ENCODE measurements at regions not wholly inside any gene's neighbourhood (a gene's known extent, or its start where the extent isn't known, plus 50 kb on each side); places are given as distances from the start of the nearest gene placed in this dataset.

- Mint-ChIP-seq H3K9me3 (no peaks in the 10 kb centered on the region), H3K27me3 (ENCODE audit: low read depth) (no peaks in the 10 kb centered on the region), H3K4me3 (no peak overlapping the region), H3K4me1 (peaks cover 8% of the 10 kb centered on the region), H3K36me3 (peaks cover 8% of the 10 kb centered on the region; the same call in 1 of the 2 replicates), H3K27ac (no peak overlapping the region)
- no peak for ATAC-seq
- TF ChIP-seq USF1 (CRISPR knock-in tag; IDR thresholded peaks at IDR 0.05) (no peak), CREM (CRISPR knock-in tag; IDR thresholded peaks at IDR 0.05) (no peak), JUN (CRISPR knock-in tag; IDR thresholded peaks at IDR 0.05) (no peak), MYBL2 (CRISPR knock-in tag; IDR thresholded peaks at IDR 0.05) (no peak), NFYB (CRISPR knock-in tag; conservative IDR thresholded peaks at IDR 0.05; ENCODE audit: low read depth) (no peak), ZBTB43 (CRISPR knock-in tag; IDR thresholded peaks at IDR 0.05) (no peak), ERG (CRISPR knock-in tag; IDR thresholded peaks at IDR 0.05) (no peak), SMAD3 (CRISPR knock-in tag; IDR thresholded peaks at IDR 0.05; ENCODE audit: borderline replicate concordance) (no peak), CREB1 (CRISPR knock-in tag; IDR thresholded peaks at IDR 0.05) (no peak), IRF1 (CRISPR knock-in tag; IDR thresholded peaks at IDR 0.05) (no peak), ZNF121 (CRISPR knock-in tag; IDR thresholded peaks at IDR 0.05) (no peak)
- CTCF ChIA-PET = no interaction called here
- POLR2A ChIA-PET = no interaction called here
- no peak for DNase-seq (ENCODE audit: low spot score)
Measured at GRCh38 chr15:62712455-62712839, 330.1 kb upstream of the TPM1 start.

GRCh38 chr15:62715946-62716345 lies 326.6 kb upstream of the TPM1 start:
- DNase-seq (ENCODE audit: low spot score) = no peak
- Mint-ChIP-seq H3K27me3 (ENCODE audit: low read depth) (no peaks in the 10 kb centered on the region), H3K36me3 (peaks cover 11% of the 10 kb centered on the region; the same call in 1 of the 2 replicates), H3K27ac (no peak overlapping the region), H3K9me3 (no peaks in the 10 kb centered on the region), H3K4me3 (no peak overlapping the region), H3K4me1 (no peaks in the 10 kb centered on the region)
- POLR2A ChIA-PET = no interaction called here
- no peak for ATAC-seq
- CTCF ChIA-PET = no interaction called here
- TF ChIP-seq ESRRA (CRISPR knock-in tag; IDR thresholded peaks at IDR 0.05; ENCODE audit: borderline replicate concordance) = no peak
- no peak for TF ChIP-seq FOXK1 (CRISPR knock-in tag; IDR thresholded peaks at IDR 0.05)
- no peak for TF ChIP-seq ZNF219 (CRISPR knock-in tag; IDR thresholded peaks at IDR 0.05; ENCODE audit: borderline replicate concordance)
- TF ChIP-seq GRHL2 (CRISPR knock-in tag; IDR thresholded peaks at IDR 0.05; ENCODE audit: insufficient replicate concordance, severe bottlenecking) = no peak
- no peak for TF ChIP-seq MLX (CRISPR knock-in tag; IDR thresholded peaks at IDR 0.05)
- TF ChIP-seq ATF3 (CRISPR knock-in tag; conservative IDR thresholded peaks at IDR 0.05) = no peak
- TF ChIP-seq RELA (CRISPR knock-in tag; IDR thresholded peaks at IDR 0.05; ENCODE audit: borderline replicate concordance) = no peak
- no peak for TF ChIP-seq ATF2 (CRISPR knock-in tag; IDR thresholded peaks at IDR 0.05; ENCODE audit: borderline replicate concordance, low read depth)
- TF ChIP-seq NFE2L1 (CRISPR knock-in tag; IDR thresholded peaks at IDR 0.05) = no peak
- TF ChIP-seq IRF2 (CRISPR knock-in tag; IDR thresholded peaks at IDR 0.05; ENCODE audit: borderline replicate concordance, low read depth) = no peak
- TF ChIP-seq MXD4 (CRISPR knock-in tag; IDR thresholded peaks at IDR 0.05; ENCODE audit: borderline replicate concordance) = no peak
- TF ChIP-seq ZNF425 (CRISPR knock-in tag; conservative IDR thresholded peaks at IDR 0.05) = no peak
- no peak for TF ChIP-seq EMX1 (CRISPR knock-in tag; IDR thresholded peaks at IDR 0.05)
- no peak for TF ChIP-seq IRF1 (CRISPR knock-in tag; IDR thresholded peaks at IDR 0.05)
